GM18519 (cell line): ENCODE measurements at regions not wholly inside any gene's neighbourhood (a gene's known extent, or its start where the extent isn't known, plus 50 kb on each side); places are given as distances from the start of the nearest gene placed in this dataset.

ENCODE experiments used
- ATAC-seq: cut with Tn5 transposase; IDR thresholded peaks from one replicate; pipeline ENCODE4 v1.9.1; 2021; ENCODE audit warnings: mild to moderate bottlenecking, moderate library complexity; ENCODE audit not compliant: unreplicated experiment, low FRiP score

- ATAC-seq: no peak
Observed at GRCh38 chr2:156647377-156648010, 211.3 kb downstream of the GPD2 start.

- no peak for ATAC-seq
Observed at GRCh38 chr2:156648522-156648921, 212.3 kb downstream of the GPD2 start.

DNA sequence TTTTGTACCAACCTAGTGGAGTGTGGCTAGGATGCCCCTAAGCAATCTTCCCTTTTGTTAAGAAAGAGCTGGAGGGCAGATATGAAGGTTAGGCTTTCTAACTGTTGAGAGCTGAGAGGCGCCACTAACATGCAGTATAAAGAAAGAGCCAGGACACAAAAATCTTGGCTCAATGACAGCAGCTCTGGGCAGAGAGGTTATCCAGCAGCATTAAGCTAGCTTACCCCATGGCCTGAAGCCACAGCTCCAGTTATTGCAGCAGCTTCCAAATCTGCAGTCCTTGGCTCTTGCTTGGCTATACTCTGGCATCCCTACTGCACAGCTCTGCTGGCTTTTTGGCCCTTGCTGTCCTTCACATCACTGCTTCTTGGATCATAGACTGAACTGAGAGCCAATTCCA lies 213.4 kb downstream of the GPD2 start:
- ATAC-seq: no peak

DNA sequence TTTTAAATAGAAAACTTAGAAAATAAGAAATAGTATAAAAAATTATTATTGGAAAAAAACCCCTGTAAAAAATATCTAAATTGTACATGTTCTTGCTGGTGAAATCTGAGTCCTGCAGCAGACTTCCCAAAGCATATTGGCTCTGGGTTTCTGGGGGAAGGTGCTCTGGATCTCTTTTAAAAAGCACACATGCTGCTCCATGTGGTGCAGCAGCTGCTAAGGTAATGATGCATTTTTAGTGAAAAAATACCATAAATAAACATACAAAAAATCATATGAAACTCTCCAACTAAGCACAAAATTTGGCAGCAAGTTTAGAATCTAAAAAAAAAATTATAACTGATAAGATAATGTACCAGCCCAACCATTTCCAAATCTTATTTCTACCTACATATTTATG lies 216.5 kb downstream of the GPD2 start:
- no peak for ATAC-seq

DNA sequence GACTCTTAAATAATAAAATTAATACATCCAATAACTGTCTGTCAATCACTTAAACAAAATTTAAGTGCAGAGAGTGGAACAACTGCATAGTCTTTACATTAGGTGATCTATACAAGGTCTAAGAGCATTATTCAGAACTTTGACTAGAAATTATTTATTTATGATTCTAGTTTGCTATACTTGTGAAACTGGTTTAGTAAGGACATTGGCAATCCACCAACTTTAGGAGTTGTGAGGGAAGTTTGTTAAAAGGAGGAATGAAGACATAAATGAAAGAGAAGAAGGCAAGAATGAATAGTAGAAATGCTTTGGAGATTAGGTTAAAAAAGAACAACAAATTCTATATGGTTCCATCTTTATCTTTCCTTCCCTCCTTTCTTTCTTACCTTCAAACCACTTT lies 217.5 kb downstream of the GPD2 start:
- ATAC-seq: no peak

GRCh38 chr2:156657809-156658208 lies 221.6 kb downstream of the GPD2 start:
- no peak for ATAC-seq

- no peak for ATAC-seq
Observed at GRCh38 chr2:156659694-156660093, 223.5 kb downstream of the GPD2 start.

DNA sequence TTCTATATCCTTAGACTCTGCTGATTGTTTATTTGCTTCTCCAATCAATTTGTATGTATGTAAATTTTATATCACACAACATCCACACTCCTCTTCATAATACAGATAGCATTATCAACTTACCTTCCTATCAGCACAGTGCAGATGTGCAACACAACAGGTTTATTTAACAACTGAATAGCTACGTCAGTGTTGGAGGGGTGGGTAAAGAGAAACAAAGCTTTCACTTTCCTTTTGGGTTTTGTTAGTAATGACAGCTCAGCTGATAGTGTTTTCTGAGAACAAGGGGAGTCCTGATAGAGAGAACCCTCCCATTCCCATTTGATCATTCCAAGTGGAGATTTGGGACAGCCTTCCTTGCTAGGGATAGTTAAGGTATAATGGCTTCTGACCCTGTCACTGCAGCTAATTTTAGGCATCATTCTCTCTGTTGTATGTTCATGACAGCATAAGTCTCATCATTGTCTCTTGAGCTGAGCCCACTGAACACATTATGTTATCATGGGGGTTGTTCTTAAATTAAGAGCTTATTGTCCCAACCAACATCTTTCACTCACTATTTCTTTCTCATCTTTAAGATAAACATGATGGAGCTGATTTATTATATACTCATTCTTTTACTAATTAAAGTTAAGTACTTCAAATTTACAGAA lies 227.7 kb downstream of the GPD2 start:
- ATAC-seq: no peak

DNA sequence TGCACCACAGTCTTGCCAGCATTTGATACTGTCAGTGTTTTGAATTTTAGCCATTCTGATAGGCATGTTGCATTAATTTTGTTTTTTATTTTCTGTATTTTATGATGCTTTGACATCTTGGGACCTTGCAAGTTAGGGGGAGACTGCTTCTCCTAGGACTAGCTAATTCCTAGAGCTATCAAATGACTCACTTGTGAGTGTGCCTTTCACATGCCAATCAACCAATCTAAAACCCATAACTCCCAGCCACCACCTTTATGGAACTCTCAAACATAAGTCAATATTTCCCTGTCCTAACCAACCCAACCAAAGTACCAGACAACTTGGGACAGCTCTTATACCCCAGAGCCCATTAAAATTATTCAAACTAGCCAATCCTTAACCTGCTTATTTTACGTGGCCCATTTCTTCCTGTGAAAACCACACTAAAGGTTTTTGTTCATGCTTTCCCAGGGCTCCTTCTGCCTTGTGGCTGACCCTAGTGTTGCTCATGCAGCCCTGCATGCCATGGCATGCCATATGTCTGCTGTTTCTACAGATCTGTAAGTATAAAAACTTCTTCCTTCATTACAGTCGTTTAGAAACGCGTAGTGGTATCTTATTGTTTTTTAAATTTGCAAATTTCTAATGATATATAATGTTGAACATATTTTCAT lies 230.1 kb downstream of the GPD2 start:
- no peak for ATAC-seq

- ATAC-seq: no peak
Observed at GRCh38 chr2:156670104-156670503, 233.9 kb downstream of the GPD2 start.

DNA sequence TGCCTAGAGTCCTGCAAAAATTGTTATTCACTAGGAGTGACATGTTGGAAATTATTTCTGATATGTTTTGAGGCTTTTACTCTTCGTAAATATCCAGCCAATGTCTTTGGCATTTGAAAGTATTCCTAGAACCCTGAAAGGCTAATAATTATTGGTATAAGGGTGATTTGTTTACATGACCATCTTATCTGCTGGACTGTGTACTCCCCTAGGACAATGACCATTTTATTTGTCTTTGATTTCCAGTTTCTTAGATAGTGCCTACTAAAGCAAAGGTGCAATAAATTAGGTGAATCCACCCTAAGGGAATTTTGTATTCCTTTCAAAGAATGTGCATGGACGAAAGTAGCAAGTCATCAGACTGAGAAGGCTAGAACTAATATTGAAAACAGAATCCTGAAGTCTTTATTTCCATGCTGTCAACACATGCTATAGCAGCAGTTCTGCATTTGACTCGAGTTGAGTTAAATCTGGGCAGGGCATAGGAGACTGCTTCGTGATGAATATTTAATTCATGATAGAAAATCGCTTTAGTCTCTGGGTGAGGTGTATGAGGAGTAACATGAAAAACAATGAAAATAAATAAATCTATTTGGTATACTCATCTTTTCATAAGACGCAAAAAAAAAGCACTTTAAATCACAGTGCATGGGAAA lies 235.7 kb downstream of the GPD2 start:
- ATAC-seq: no peak

DNA sequence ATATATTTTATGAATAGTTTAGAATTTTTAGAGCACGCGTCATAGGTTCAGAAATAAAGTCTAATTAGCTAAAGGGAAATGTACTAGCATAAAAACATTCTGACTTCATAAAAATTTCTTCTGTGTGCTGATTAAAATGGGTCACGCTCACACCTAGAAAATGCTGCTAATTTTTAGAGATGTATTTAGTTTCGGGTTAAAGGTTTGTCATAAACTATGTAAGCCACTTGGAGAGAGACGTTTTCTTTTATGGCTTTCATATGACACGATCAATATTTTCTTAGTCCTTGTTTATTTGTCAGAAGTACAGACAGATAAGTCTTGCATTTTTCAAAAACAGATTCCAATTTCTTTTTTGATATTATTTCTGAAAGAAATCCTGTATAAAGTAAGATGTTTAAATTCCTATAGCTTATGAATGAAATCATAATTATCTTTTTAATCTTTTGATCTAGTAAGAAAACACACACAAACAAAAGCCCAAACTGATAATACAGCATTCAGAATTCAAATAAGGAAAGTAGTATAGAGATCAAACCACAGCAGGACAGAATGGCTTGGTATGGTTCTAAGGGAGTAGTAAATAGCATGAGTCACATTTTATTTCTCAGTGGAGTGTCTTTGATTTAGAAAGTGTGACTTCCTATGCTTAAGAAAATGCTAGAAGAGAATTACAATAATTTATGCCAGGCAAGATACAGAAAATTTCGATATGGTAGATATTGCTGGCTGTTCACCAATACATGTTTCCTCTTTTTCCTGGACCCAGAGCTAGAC lies 236.6 kb downstream of the GPD2 start:
- no peak for ATAC-seq

DNA sequence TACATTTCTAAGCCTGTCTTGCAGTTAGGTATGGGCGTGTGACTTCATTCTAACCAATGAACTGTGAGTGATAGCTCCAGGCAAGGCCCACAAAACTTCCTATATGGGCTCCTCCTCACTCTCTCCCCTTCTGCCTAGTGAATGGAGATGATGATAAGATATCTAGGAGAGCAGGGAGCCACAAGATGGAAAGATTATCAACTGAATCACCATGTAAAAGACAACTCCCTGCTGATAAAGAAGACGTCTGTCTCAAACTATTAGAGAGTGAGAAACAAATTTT lies 237.1 kb downstream of the GPD2 start:
- ATAC-seq: no peak

- ATAC-seq: no peak
Observed at GRCh38 chr2:156673981-156674380, 237.8 kb downstream of the GPD2 start.

DNA sequence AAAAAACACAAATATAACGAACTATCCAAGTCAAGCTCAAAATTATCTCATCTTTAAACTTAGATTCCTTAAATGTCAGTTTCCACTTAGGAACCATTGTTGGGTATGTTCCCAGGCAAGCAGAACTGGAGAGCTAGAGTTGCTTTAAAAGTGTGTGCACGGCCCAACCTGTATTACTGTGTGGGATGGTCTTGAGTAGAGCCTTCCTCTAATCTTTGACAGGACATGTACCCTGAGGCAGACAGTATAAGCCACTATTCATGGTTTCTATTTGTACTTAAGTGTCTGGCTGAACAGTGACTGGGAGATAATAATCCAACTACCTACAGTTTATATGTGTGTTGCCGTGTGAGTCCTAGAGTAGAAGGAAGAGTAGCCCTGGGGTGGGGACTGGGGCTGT lies 239.7 kb downstream of the GPD2 start:
- no peak for ATAC-seq

GRCh38 chr2:156679820-156680219 lies 243.6 kb downstream of the GPD2 start:
- no peak for ATAC-seq

DNA sequence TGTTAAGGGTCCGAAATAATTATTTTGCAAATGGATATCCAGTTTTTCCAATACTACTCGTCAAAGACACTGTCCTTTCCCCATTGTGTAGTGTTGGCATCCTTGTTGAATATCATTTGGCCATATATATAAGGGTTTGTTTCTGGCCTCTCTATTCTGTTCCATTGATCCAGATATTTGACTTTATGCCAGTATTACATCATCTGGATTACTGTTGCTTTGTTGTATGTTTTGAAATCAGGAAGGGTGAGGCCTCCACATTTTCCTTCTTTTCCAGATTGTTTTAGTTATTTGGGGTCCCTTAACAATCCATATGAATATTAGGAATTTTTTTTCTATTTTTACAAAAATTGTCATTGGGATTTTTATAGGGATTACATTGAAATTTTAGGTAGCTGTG lies 244.1 kb downstream of the GPD2 start:
- ATAC-seq: no peak

- ATAC-seq: no peak
Observed at GRCh38 chr2:156687126-156687525, 250.9 kb downstream of the GPD2 start.

DNA sequence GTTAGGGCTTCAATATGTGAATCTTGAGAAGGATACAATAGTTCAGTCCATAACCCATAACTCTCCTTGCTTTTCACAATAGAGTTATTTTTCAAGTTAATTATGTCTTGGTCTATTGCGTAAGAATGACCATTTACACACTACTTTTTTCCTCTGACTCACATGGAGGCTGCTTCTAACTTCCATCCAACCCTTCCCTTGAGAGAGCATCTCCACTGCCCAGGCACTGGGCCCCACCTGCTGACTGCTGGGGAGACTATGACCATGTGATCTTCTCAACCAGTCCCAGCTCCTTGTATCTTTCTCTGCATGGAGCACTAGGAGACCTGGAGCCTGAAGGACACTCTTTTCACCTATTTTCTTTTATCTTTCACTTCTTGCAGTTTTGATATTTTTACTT lies 251.5 kb downstream of the GPD2 start:
- ATAC-seq: no peak

DNA sequence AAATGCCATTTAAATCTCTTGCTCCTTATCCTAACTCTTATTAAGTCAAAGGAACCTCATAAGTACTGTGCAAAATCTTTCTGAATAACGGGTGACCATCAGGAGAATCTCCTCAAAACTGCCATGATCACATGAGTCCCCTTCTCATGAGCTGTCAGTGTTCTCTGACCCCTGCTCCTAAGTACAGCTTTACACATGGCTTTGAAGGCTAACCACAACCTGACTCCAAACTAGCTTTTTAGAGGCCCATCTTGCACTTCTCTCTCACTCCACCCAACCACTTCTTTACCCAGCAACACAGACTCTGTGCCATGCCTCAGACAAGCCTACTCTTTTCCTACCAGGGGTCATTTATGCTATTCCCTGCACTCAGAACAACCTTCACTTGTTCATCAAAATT lies 253.8 kb downstream of the GPD2 start:
- ATAC-seq: no peak

GRCh38 chr2:156691014-156691413 lies 254.8 kb downstream of the GPD2 start:
- no peak for ATAC-seq
